ENCODE measurements at regions not wholly inside any gene's neighbourhood (a gene's known extent, or its start where the extent isn't known, plus 50 kb on each side); places are given as distances from the start of the nearest gene placed in this dataset.

GRCh38 chrX:123797543-123798447 is 62.1 kb upstream of the XIAP start:
- TF ChIP-seq ZFP30 (CRISPR knock-in tag; IDR thresholded peaks at IDR 0.05), result no peak
- TF ChIP-seq, protein P1, sequence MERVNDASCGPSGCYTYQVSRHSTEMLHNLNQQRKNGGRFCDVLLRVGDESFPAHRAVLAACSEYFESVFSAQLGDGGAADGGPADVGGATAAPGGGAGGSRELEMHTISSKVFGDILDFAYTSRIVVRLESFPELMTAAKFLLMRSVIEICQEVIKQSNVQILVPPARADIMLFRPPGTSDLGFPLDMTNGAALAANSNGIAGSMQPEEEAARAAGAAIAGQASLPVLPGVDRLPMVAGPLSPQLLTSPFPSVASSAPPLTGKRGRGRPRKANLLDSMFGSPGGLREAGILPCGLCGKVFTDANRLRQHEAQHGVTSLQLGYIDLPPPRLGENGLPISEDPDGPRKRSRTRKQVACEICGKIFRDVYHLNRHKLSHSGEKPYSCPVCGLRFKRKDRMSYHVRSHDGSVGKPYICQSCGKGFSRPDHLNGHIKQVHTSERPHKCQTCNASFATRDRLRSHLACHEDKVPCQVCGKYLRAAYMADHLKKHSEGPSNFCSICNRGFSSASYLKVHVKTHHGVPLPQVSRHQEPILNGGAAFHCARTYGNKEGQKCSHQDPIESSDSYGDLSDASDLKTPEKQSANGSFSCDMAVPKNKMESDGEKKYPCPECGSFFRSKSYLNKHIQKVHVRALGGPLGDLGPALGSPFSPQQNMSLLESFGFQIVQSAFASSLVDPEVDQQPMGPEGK (CRISPR knock-in tag; IDR thresholded peaks at IDR 0.05; ENCODE audit: borderline replicate concordance), result no peak
- no peak for TF ChIP-seq CSRNP3 (CRISPR knock-in tag; IDR thresholded peaks at IDR 0.05)
- TF ChIP-seq RARB (CRISPR knock-in tag; IDR thresholded peaks at IDR 0.05), result no peak
- no peak for TF ChIP-seq BACH2 (CRISPR knock-in tag; IDR thresholded peaks at IDR 0.05; ENCODE audit: borderline replicate concordance)
- no peak for TF ChIP-seq CREB5 (CRISPR knock-in tag; IDR thresholded peaks at IDR 0.05; ENCODE audit: low read depth)

Data from SK-N-SH treated with all-trans-retinoic acid at 6 μM for 48 hours (cell line).